Mesothelial cell of epicardium (in vitro differentiated cells): ENCODE measurements at regions not wholly inside any gene's neighbourhood (a gene's known extent, or its start where the extent isn't known, plus 50 kb on each side); places are given as distances from the start of the nearest gene placed in this dataset.

Experiments used
- DNase-seq, 2 experiments: peaks; one replicate each; pipeline ENCODE4 v3.0.0; 2021; ENCODE audit warnings: low spot score in 2 of 2; ENCODE audit not compliant: unreplicated experiment in 2 of 2
- H3K27ac Mint-ChIP-seq: 2 replicates; pipeline ENCODE4 v1.8.0; 2021; ENCODE audit warnings: mixed read lengths
- H3K27me3 Mint-ChIP-seq: 2 replicates; pipeline ENCODE4 v1.8.0; 2021; ENCODE audit warnings: low read depth, mixed read lengths
- H3K36me3 Mint-ChIP-seq: 2 replicates; pipeline ENCODE4 v1.8.0; 2021; ENCODE audit warnings: mixed read lengths
- H3K4me1 Mint-ChIP-seq: 2 replicates; pipeline ENCODE4 v1.8.0; 2021; ENCODE audit warnings: mixed read lengths
- H3K4me3 Mint-ChIP-seq: 2 replicates; pipeline ENCODE4 v1.8.0; 2021; ENCODE audit warnings: mild to moderate bottlenecking, moderate library complexity, mixed read lengths
- H3K9me3 Mint-ChIP-seq: 2 replicates; pipeline ENCODE4 v1.8.0; 2021; ENCODE audit warnings: mixed read lengths
- CTCF ChIP-seq: fragments of 200-600 bp; sonication (generic); IDR thresholded peaks from one replicate; pipeline ENCODE4 v1.5.0; 2021; ENCODE audit warnings: antibody characterized with exemption; ENCODE audit not compliant: unreplicated experiment

- TF ChIP-seq CTCF, result no peak
- Mint-ChIP-seq H3K4me1 (peaks cover 33% of the 10 kb centered on the region), H3K36me3 (no peaks in the 10 kb centered on the region), H3K9me3 (no peaks in the 10 kb centered on the region), H3K27ac (no peak overlapping the region), H3K27me3 (no peaks in the 10 kb centered on the region), H3K4me3 (no peak overlapping the region)
- DNase-seq, result no peak
Observed at GRCh38 chr1:60279798-60280197, 206.2 kb upstream of the C1orf87 start.

GRCh38 chr1:60277269-60277668, 203.7 kb upstream of the C1orf87 start:
- Mint-ChIP-seq H3K4me3 (no peak overlapping the region), H3K36me3 (no peaks in the 10 kb centered on the region)
- no peak for TF ChIP-seq CTCF

GRCh38 chr1:60274422-60275290, 201.1 kb upstream of the C1orf87 start:
- no peaks in the 10 kb centered on the region for H3K36me3 Mint-ChIP-seq

More at GRCh38 chr1:60277269-60277668, 203.7 kb upstream of the C1orf87 start:
- no peak overlapping the region for H3K27ac Mint-ChIP-seq
- no peaks in the 10 kb centered on the region for H3K9me3 Mint-ChIP-seq
- H3K4me1 Mint-ChIP-seq, result peaks cover 39% of the 10 kb centered on the region
- no peaks in the 10 kb centered on the region for H3K27me3 Mint-ChIP-seq
- no peak for DNase-seq

GRCh38 chr1:60273185-60273584, 199.6 kb upstream of the C1orf87 start:
- no peak overlapping the region for H3K4me3 Mint-ChIP-seq
- peaks cover 2% of the 10 kb centered on the region for H3K36me3 Mint-ChIP-seq
- H3K4me1 Mint-ChIP-seq, result peaks cover 19% of the 10 kb centered on the region
- no peak for TF ChIP-seq CTCF
- no peak for DNase-seq
- no peak overlapping the region for H3K27ac Mint-ChIP-seq
- peaks cover 6% of the 10 kb centered on the region for H3K9me3 Mint-ChIP-seq
- peaks cover 1% of the 10 kb centered on the region for H3K27me3 Mint-ChIP-seq

More at GRCh38 chr1:60274422-60275290, 201.1 kb upstream of the C1orf87 start:
- Mint-ChIP-seq H3K27me3 (peaks cover 1% of the 10 kb centered on the region), H3K4me3 (no peak overlapping the region), H3K27ac (peak overlapping the region; percentile 35), H3K9me3 (no peaks in the 10 kb centered on the region), H3K4me1 (peaks cover 19% of the 10 kb centered on the region)
- DNase-seq, result no peak
- TF ChIP-seq CTCF, result no peak

- H3K4me1 Mint-ChIP-seq, result peaks cover 12% of the 10 kb centered on the region
- peaks cover 3% of the 10 kb centered on the region for H3K36me3 Mint-ChIP-seq
- H3K4me3 Mint-ChIP-seq, result no peak overlapping the region
- peaks cover 11% of the 10 kb centered on the region for H3K9me3 Mint-ChIP-seq
- no peak for TF ChIP-seq CTCF
- H3K27me3 Mint-ChIP-seq, result peaks cover 1% of the 10 kb centered on the region
- no peak overlapping the region for H3K27ac Mint-ChIP-seq
- DNase-seq, result no peak
Observed at GRCh38 chr1:60271041-60271440, 197.5 kb upstream of the C1orf87 start.
